ENCODE measurements at regions not wholly inside any gene's neighbourhood (a gene's known extent, or its start where the extent isn't known, plus 50 kb on each side); places are given as distances from the start of the nearest gene placed in this dataset.

DNA sequence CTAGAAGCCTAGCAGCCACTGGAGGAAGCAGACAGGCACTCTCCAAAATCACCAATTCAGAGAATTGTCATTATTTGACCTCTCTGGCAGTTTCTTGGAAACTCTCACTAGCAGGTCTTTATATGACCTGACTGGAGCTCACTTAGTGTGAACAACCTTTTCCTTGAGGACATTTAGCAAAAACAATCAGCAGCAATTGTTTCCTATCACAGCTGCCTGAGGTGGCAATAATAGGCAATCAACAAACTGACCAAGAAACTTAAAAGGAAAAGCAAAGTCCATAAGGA is 162.4 kb upstream of the STT3B start:
- no peak for DNase-seq (ENCODE audit: low read depth in 3 of 3, low spot score in 1 of 3)

DNA sequence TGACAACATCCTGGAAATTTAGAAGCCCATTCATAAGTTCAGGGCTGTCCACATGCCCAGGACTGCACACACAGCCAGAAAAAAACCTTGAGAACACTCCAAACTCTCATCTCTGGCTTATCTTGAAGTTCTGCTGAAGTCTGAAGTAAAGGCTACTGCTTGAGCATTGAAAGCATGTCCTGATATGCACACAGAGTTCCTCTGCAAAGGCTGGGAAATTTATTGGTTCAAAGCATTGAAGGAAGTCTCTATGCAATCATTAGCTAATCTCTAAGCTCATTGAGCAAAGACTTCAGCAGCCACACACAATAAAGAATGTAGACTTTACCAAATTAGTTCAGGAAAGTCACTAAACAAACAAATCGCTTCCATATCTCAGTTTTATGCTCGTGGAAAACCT is 162.0 kb upstream of the STT3B start:
- no peak for DNase-seq (ENCODE audit: low read depth in 3 of 3, low spot score in 1 of 3)

DNA sequence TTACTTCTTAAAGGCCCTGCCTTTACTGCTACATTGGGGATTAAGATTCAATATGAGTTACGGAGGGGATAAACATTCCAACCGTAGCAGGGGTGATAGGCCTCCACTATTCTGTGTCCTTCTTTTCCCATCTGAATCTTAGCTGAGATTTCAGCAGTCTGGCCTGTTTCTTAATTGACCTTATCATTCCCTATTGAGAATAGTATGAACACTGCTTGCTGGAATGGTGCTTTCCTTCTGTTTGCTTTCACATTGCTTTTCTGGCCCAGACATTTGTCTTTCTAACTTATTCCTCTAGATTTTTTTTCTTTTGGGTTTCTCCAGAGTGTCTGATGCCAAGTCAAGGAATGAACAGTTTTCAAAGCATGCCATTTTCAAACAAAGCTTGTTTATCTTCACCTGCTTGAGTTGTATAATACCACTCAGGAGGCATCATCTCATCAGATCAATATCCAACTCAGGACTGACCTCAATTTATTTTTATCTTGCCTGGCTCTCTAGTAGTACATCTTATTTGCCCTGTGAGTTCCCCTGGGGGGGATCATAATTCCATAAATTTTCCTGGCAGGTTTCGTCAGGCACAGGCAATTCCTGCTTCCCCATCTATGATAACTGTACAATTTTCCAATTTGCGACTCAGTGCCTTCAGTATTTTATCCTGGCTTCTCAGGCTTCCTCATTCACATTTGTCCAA is 161.1 kb upstream of the STT3B start:
- no peak for DNase-seq (ENCODE audit: low read depth in 3 of 3, low spot score in 1 of 3)

DNA sequence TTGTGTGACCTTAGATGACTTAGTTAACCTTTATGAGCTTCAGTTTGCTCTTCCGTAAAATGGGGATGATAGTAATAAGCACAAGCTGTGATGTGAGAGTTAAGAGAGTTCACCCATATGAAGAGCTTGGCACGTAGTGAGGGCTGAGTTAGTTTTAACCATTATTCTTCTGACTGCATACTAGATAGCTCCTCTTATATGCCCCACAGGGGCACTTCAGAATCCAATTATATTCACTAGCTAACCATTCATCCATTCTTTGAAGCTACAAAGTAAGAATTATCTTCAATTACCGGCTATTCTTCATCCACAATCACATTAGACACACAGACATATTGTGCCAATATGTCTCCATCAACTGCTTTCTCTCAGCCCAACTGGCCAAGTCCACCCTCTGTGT is 159.0 kb upstream of the STT3B start:
- DNase-seq (ENCODE audit: low read depth in 3 of 3, low spot score in 1 of 3): no peak

DNA sequence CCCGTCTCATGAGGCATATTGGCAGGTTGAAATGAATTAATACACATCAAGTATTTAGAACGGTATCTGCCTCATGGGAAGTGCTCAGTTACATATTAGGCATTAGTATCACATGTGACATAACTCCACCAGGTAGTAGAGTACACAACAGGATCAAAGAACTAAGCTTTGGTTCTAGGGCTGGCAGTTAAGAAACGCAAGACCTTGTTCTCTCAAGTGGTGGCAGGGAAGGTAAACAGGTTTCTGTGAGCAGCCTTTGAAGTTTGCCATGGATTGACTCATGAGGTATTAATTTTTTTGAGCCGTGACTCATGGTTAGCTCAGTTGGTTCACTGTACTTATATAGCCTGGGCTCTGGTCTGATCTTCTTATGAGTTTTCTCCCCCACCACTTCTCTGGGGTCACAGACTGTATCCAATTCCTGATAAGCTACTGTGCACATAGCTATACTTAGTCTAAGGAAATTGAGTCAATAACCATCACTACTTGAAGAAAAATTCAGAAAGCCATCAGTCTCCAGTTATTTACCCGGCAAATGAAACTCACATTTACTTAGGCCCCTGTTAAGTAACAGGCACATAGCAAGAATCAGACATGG is 155.6 kb upstream of the STT3B start:
- peak in 1 of 3 donors; percentile 2 for DNase-seq (ENCODE audit: low read depth in 3 of 3, low spot score in 1 of 3)

DNA sequence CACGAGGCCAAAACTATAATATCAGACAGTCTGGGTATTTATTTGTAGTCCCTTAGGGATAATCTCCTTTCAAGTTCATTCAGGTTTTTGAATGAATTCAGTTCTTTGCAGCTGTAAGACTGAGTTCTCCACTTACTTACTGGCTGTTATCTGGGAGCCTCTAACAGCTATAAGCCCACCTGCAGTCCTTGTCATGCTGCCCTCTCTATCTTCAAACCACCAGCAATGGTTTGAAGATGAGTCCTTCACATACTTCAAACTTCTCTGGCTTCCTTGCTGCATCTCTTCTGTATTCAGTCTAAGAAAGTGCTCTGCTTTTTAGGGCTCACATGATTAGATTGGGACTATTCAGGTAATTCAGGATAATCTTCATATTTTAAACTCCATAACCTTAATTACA is 154.5 kb upstream of the STT3B start:
- DNase-seq (ENCODE audit: low read depth in 3 of 3, low spot score in 1 of 3): no peak

DNA sequence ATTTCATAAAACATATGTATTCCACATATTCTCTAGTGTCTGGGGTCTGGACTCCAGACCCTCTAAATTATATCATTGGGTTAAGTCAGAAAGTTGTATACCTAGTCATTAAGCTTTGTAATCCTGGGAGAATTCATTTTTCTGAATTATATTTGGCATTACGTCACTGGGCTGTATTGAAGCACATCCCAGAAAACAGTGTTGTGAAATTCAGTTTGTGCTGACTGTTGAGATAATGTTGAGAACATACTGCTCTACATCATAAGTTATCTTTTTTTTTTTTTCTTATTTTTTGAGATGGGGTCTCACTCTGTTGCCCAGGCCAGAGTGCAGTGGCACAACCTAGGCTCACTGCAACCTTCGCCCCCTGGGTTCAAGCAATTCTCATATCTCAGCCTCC is 153.1 kb upstream of the STT3B start:
- DNase-seq (ENCODE audit: low read depth in 3 of 3, low spot score in 1 of 3): no peak

DNA sequence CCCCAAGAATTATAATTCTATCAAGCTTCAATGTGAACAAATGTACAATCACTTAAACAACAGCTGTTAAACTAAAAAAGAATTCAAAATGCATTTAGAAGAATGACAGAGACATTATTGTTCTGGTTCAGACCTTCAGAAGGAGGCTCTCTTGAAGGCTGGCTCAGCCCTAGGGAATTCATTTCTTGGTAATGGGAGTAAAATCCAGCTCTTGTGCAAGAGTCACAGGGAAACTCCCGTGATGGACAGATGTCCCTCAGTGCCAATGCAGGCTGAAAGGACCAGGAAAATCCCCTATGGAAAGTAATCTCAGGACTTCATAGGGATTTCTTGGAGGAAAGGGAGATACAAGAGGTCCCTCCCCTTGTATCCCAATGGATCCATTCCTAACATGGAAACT is 149.9 kb upstream of the STT3B start:
- no peak for DNase-seq (ENCODE audit: low read depth in 3 of 3, low spot score in 1 of 3)

DNA sequence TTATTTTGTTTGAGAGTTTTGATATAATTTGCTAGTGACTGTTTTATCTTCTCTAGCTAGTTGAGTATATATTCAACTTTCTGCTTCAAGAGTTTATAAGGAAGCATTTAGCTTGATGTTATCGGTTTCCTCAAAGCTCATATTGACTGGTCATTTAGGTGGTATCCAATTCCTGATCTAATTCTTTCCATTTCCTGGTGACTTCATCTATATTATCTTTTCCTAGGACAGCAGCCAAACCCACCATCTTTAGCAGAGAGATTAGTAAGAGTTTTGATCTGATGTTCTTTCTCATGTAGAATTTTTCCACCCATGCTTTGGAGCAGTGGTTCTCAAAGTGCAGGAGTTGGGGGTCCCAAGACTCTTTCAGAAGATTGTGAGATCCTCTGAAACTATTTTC is 148.6 kb upstream of the STT3B start:
- no peak for DNase-seq (ENCODE audit: low read depth in 3 of 3, low spot score in 1 of 3)

DNA sequence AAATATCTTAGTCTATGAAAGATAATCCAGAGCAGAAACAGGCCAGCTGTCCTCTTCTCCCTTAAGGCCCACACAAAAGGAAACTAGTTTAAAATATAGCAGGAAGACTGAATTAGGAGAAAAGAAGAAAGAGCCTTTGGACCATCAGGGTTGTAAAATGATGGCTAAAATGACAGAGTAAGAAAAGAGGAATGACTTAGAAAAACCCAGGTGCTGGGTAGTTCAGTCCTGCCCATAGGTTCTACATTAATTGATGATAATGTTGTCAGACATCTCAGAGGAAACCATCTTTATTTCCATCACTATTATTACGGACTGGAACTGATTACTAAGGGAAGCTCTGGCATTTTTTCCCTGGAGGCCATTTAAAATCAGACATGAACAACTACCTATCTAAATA is 142.8 kb upstream of the STT3B start:
- no peak for DNase-seq (ENCODE audit: low read depth in 3 of 3, low spot score in 1 of 3)

DNA sequence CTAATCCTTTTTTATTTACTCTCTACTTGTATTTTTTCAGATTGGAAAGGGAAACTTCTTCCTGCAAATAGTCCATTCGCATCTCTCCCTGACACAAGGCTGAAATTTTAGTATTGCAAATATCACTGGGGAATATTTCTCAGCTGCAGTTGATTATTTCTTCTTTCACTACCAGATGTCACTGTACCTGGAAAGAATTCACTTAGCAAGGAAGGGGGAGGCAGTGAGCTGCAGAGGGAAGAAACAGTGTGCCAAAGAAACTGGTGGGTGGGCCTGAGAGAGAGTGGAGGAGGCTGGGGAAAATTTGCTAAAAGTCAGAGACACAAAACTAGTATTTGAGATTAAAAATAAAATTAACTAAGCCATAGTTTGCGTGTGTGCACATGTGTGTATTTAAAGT is 142.3 kb upstream of the STT3B start:
- no peak for DNase-seq (ENCODE audit: low read depth in 3 of 3, low spot score in 1 of 3)

DNA sequence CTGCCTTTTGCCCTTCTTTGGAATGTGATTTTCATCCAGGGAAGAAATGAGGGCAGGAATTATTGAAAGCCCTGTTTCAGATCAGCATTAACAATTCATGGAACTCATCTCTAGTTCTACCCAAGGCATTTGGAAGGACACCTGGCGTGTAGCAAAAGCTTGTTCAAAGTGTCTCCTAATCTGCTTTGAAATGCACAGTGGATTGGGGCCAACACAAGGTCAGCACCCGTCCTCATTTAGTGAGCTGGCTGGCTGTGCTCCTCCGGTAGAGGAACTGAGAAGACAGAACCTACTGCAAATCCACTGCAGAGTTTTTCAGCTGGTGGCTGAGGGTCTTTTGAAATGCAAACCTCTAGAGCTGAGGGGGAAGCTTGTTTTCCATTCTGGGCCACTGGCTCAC is 141.6 kb upstream of the STT3B start:
- DNase-seq (ENCODE audit: low read depth in 3 of 3, low spot score in 1 of 3): no peak

DNA sequence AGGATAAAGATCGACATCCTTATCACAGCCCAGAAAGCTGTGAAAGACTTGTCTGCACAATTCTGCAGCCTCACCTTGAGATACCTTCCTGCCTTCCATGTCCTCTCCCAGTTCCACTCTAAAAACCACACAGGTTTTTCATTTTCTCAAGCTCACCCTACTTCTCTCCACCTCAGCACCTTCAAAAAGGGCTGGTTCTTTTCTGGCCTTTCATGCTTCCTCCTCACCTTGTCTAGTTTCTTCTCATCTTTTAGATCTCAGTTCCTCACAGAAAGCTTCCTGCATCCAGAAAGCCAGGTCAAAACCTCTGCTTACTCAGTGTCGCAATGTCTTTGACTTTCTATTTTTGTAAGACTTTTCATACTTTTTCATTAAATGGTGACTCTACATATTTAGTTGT is 140.2 kb upstream of the STT3B start:
- no peak for DNase-seq (ENCODE audit: low read depth in 3 of 3, low spot score in 1 of 3)

DNA sequence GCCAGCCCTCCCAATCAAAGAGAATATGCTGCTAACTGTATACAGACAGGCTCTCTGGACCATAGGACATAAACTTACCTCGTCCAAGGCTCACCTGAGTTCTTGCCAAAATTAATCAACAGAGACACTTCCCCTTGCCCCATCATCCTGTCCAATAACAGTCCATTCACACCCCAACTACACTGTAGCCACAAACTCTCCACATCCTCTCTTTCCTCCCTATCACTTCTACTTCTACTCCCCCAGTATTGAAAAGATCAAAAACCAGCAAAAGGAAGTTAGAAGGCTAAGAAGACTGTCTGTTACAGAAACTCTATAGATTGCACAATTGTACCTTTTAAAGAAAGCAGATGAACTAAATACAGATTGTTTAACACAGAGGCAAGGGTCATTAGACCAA is 133.5 kb upstream of the STT3B start:
- DNase-seq (ENCODE audit: low read depth in 3 of 3, low spot score in 1 of 3): no peak

DNA sequence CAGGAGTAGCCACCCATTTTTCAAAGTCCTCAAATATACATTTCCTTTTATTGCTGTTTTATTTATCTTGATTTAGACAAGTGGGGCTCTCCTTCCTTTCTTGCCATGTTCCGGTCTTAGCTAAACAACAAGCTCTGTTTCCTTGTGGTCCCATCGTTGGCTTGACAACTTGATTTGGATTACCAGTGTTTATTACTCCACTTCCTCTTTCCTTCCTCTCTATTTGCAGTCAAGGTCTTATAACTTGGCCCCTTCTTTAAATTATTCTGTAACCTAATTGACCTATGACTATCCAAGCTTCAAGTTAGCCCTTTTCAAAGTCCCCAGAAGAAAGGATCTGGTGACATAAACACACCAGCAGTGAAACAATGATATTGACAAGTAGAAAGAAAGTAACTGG is 130.6 kb upstream of the STT3B start:
- no peak for DNase-seq (ENCODE audit: low read depth in 3 of 3, low spot score in 1 of 3)

DNA sequence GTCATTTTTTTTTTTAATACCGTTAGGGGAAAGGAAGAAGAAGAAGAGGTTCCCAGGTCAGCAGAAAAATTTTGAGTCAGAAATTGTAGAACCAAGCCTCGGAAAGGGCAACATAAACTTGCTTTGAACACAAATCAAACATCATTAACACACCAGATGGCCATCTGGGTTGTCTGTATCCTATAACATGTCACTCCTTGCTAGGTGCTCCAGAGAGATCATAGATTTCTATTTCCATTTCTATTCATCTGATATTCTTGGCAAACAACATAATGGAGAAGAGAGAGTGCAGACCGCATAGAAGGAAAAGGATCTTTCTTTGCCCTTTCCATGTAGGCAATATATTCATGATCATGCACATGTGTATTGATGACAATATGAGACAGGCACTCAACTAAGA is 129.5 kb upstream of the STT3B start:
- DNase-seq (ENCODE audit: low read depth in 3 of 3, low spot score in 1 of 3): no peak

DNA sequence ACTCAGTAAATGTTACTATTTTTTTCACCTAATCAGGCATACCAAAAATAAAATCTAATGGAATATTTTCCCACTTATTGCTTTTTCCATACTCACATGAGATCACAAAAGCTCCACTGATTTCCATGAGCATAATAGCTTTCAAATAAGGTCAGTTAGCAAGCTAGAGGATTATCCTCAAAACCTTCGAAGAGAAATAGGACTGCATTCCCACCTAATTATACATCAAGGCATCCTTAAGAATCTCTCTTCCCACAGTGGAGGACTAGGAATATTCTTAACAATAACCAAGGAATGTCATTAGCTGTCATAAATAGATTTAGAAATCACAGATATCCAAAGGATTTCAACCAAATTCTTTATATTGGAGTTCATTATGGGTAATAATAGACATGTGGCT is 127.9 kb upstream of the STT3B start:
- no peak for DNase-seq (ENCODE audit: low read depth in 3 of 3, low spot score in 1 of 3)

DNA sequence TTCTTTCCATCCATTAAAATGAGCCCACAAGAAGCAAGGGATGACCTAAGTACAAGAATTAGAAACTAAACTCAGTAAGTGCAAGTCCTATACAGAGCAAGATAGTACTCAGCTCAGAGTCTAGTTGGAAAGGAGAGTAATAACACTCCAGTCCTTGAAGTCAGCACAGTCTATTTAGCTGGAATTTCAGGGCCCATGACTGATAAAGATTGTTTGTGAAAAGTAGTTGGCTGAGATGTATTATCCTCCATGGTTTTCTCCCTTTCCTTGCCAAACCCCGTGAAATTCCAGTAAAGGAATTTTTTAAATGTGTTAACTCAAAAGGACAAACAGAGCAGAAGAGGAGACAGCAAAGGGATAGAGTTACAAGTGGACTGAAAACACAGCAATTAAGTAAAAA is 127.2 kb upstream of the STT3B start:
- DNase-seq (ENCODE audit: low read depth in 3 of 3, low spot score in 1 of 3): no peak

DNA sequence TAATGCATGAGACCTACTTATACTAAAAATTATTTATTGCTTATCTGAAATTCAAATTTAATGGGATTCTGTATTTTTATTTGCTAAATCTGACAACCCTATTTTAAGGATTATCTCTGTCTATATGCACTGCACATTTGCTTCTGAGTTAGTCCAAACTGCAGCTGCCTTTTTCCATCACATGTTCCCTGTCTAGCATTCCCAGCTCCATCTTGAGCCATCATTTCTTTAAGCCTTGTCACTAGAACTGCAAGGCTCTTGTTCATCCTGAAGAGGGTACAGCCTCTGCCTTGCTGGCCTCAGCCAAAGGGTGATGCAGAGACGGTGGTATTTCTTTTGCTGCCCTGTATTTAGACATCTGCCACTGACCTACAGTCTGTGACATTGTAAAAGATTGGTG is 125.8 kb upstream of the STT3B start:
- no peak for DNase-seq (ENCODE audit: low read depth in 3 of 3, low spot score in 1 of 3)

DNA sequence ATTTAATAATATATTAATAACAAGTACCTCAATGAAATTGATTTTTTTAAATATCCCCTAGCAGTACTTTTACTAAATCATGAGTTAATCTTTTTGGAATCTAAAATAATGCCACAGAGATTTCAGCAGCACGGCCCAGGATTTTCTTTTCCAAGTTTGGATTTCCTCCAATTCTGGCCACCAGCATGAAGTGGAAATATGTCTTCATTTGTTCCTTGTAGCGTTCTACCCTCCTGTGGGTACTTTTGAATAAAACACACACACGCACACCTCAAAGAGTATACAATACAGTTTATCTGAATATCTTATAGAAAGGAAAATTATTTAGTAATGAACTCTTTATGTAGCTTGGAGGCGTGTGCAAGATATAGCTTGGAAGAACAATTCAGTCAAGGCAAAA is 125.1 kb upstream of the STT3B start:
- no peak for DNase-seq (ENCODE audit: low read depth in 3 of 3, low spot score in 1 of 3)

DNA sequence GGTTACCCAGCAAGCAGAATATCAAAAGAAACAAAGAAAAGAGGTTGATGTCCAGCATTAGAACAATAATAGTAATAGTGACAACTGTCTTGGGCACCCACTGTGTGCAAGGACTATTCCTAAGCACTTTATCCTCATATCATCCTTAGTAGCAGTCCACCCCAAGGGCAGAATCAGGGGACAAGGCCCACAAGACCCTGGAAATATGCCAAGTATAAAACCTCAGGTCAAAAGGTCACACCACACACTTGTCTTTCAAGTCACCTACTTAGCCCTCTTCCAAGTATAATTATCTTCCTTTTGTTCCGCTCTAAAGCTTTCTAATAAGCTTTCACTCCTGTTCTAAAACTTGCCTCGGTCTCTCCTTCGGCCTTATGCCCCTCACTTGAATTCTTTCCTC is 124.0 kb upstream of the STT3B start:
- no peak for DNase-seq (ENCODE audit: low read depth in 3 of 3, low spot score in 1 of 3)

DNA sequence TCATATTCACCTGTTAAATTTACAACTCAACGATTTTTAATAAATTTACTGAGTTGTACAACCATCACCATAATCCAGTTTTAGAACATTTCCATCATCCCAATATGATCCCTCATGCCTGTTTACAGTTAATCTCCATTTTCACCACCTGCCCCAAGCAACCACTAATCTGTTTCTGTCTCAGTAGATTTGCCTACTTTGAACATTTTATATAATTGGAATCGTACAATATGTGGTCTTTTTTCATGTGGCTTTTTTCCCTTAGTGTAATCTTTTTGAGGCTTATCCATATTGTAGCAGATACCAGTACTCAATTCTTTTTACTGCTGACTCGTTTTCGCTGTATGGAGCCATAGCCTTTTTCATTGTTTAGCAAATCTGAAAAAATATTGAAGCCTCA is 123.3 kb upstream of the STT3B start:
- no peak for DNase-seq (ENCODE audit: low read depth in 3 of 3, low spot score in 1 of 3)

DNA sequence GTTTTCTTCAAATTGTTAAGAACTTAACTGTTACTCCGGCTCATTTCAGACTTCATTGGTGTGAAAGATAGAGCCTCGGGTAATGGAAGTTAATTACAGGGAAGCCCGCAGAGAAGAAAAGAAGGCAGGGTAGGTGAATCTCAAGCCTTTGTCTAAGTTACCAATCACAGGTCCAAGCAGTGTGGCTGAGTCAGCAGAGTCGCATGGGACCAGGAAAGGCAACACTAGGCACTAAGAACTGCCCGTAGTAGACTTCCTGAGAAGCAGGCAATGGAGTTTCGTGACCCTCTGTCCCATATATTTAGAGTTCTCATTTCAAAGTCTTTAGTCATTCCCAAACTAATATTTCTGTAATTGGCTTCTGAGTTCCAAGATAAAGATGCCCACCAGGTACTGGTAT is 122.9 kb upstream of the STT3B start:
- no peak for DNase-seq (ENCODE audit: low read depth in 3 of 3, low spot score in 1 of 3)

DNA sequence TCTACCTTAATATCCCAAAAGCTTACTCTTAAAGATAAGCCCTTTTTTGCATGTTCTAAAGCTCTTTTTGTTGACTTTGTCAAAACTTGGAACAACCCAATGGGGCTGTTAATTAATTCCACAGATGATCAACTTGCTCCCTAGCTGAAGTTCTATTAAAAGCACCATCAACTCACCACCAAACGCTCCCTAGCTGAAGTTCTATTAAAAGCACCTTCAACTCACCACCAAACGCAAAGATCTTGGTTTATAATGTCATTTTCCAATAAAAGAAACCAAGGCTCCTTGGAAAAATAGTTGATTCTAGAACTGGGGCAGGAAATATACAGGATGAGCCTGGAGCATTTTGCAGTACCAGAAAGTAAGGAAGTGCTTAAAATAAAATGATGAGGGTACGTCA is 122.3 kb upstream of the STT3B start:
- no peak for DNase-seq (ENCODE audit: low read depth in 3 of 3, low spot score in 1 of 3)

Measured in stimulated activated CD4-positive, alpha-beta T cell treated with anti-CD3 and anti-CD28 coated beads, TNF-alpha, amount 100 ng/mL, for 1 hour (primary cell).